ENCODE measurements at regions not wholly inside any gene's neighbourhood (a gene's known extent, or its start where the extent isn't known, plus 50 kb on each side); places are given as distances from the start of the nearest gene placed in this dataset.

- TF ChIP-seq CTCF (IDR thresholded peaks at IDR 0.05), result no peak
- TF ChIP-seq POLR2A (IDR thresholded peaks at IDR 0.05), result no peak
Measured at GRCh38 chr11:23453522-23453921, 593.2 kb upstream of the CCDC179 start.

All from stomach (tissue), 4 donors.